ENCODE measurements at regions not wholly inside any gene's neighbourhood (a gene's known extent, or its start where the extent isn't known, plus 50 kb on each side); places are given as distances from the start of the nearest gene placed in this dataset.

DNA sequence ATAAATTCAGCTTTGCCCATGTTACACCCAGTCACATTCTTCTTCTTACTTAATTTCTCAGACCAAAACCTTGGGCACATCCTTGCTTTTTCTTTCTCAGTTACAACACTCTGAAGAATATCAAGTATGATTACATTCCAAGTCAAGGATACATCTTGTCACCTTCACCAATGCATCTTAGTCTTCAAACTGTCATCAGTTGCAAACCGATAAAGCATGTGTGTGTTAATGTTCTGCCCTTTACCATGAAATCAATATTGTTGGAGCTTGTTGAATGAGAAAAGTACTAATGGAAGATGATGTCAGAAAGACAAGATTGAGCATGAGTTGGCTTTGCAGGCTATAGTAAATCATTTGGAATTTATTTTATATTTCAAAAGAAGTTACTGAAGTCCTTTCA, 764.6 kb downstream of the NCAM2 start:
- Histone ChIP-seq H3K4me1 (replicated peaks in 1 of 4; ENCODE audit: control insufficient read depth in 3 of 4, insufficient read depth in 4 of 4, low read length in 3 of 4) (no peaks in the 10 kb centered on the region), H3K18ac (ENCODE audit: extremely low read depth, low read length) (no peak overlapping the region), H3K23me2 (ENCODE audit: low read depth, low read length) (no peaks in the 10 kb centered on the region), H3K27me3 (replicated peaks in 1 of 4; ENCODE audit: control insufficient read depth in 3 of 4, extremely low read depth in 1 of 4, insufficient read depth in 3 of 4, low read length in 3 of 4) (no peaks in the 10 kb centered on the region), H2BK120ac (replicated peaks; ENCODE audit: low read depth, low read length) (no peak overlapping the region), H2AFZ (ENCODE audit: low read length) (no peak overlapping the region), H3K9ac (replicated peaks in 1 of 4; ENCODE audit: extremely low read depth in 1 of 4, low read depth in 3 of 4, low read length in 3 of 4) (no peak overlapping the region), H3K36me3 (ENCODE audit: control insufficient read depth in 2 of 4, insufficient read depth in 4 of 4, low read length in 3 of 4) (no peaks in the 10 kb centered on the region), H2AK5ac (ENCODE audit: low read depth, low read length) (no peak overlapping the region), H3K4me2 (ENCODE audit: insufficient read depth in 1 of 2, low read depth in 2 of 2, low read length in 2 of 2) (no peak overlapping the region), H3K56ac (replicated peaks; ENCODE audit: insufficient read length, low read depth, low read length) (no peak overlapping the region), H2BK5ac (ENCODE audit: low read depth, low read length) (no peak overlapping the region), H3K23ac (ENCODE audit: insufficient read length) (no peak overlapping the region), H4K8ac (ENCODE audit: extremely low read depth, insufficient read depth, low read length) (no peak overlapping the region), H3K27ac (ENCODE audit: low read depth, low read length) (no peak overlapping the region), H4K5ac (ENCODE audit: insufficient read length, low read depth, low read length) (no peak overlapping the region), H2BK20ac (ENCODE audit: low read length) (no peak overlapping the region), H2BK12ac (ENCODE audit: low read depth, low read length) (no peak overlapping the region), H3K4me3 (ENCODE audit: extremely low read depth in 1 of 4, insufficient read depth in 2 of 4, low read depth in 3 of 4, low read length in 4 of 4) (no peak overlapping the region), H3K79me2 (ENCODE audit: control insufficient read depth in 1 of 2, insufficient read depth in 2 of 2, low read length in 2 of 2) (no peaks in the 10 kb centered on the region), H3K4ac (replicated peaks; ENCODE audit: insufficient read length, low read depth, low read length) (no peak overlapping the region), H3K14ac (ENCODE audit: insufficient read length) (no peak overlapping the region), H4K91ac (replicated peaks; ENCODE audit: insufficient read length, low read length) (no peak overlapping the region), H3K79me1 (ENCODE audit: low read depth, low read length) (no peaks in the 10 kb centered on the region), H3K9me3 (ENCODE audit: insufficient read depth in 2 of 2, low read depth in 1 of 2, low read length in 1 of 2) (no peaks in the 10 kb centered on the region), H4K20me1 (replicated peaks in 1 of 2; ENCODE audit: control insufficient read depth in 1 of 2, insufficient read depth in 2 of 2, low read length in 2 of 2) (no peaks in the 10 kb centered on the region), H2BK15ac (ENCODE audit: low read length) (no peak overlapping the region)
- DNase-seq (ENCODE audit: low read depth in 1 of 2, low spot score in 2 of 2) (no peak), FAIRE-seq (no peak)
- WGBS, 2 experiments (ENCODE audit: extremely low coverage in 1 of 2, insufficient coverage in 1 of 2, insufficient read length in 1 of 2, insufficient replicate concordance in 2 of 2, low coverage in 1 of 2, low lambda C conversion rate in 2 of 2, missing lambda C conversion rate in 1 of 2): 95% methylated on average over 1 of the region's 1 CpG; no CpG with 5 or more reads in 1 of the 2 experiments
- TF ChIP-seq PHF8 (conservative IDR thresholded peaks at IDR 0.05; ENCODE audit: low read depth, low read length) (no peak), TAF1 (IDR thresholded peaks at IDR 0.05; ENCODE audit: low read depth, low read length) (no peak), YY1 (IDR thresholded peaks at IDR 0.05; ENCODE audit: low read depth, low read length) (no peak), CBX8 (IDR thresholded peaks at IDR 0.05; ENCODE audit: borderline replicate concordance, low read depth, low read length) (no peak), JUN (IDR thresholded peaks at IDR 0.05; ENCODE audit: low read depth, low read length) (no peak), CEBPB (IDR thresholded peaks at IDR 0.05; ENCODE audit: low read depth, low read length) (no peak), CREB1 (IDR thresholded peaks at IDR 0.05) (no peak), KDM5A (IDR thresholded peaks at IDR 0.05; ENCODE audit: low read length) (no peak), EP300 (IDR thresholded peaks at IDR 0.05; ENCODE audit: borderline replicate concordance in 1 of 2, low read depth in 2 of 2, low read length in 2 of 2) (no peak)
- ChIA-PET CTCF (ENCODE audit: partially characterized antibody) (no interaction called here), POLR2A (ENCODE audit: partially characterized antibody) (no interaction called here)

Data from H1 (cell line).